ENCODE measurements at regions not wholly inside any gene's neighbourhood (a gene's known extent, or its start where the extent isn't known, plus 50 kb on each side); places are given as distances from the start of the nearest gene placed in this dataset.
"Not testable (repeated sequence)": the region's sequence is repeated elsewhere in the genome, so short reads cannot be mapped to it uniquely, and the experiment has no call there.

DNA sequence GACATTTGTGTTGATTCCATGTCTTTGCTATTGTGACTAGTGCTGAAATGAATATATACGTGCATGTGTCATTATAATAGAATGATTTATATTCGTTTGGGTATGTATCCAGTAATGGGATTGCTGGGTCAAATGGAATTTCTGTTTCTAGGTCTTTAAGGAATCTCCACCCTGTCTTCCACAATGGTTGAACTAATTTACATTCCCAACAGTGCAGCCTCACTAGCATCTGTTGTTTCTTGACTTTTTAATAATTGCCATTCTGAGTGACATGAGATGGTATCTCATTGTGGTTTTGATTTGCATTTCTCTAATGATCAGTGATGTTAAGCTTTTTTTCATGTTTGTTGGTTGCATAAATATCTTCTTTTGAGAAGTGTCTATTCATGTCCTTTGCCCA is 291.2 kb downstream of the FAT4 start:
- DNase-seq = not testable (repeated sequence)

DNA sequence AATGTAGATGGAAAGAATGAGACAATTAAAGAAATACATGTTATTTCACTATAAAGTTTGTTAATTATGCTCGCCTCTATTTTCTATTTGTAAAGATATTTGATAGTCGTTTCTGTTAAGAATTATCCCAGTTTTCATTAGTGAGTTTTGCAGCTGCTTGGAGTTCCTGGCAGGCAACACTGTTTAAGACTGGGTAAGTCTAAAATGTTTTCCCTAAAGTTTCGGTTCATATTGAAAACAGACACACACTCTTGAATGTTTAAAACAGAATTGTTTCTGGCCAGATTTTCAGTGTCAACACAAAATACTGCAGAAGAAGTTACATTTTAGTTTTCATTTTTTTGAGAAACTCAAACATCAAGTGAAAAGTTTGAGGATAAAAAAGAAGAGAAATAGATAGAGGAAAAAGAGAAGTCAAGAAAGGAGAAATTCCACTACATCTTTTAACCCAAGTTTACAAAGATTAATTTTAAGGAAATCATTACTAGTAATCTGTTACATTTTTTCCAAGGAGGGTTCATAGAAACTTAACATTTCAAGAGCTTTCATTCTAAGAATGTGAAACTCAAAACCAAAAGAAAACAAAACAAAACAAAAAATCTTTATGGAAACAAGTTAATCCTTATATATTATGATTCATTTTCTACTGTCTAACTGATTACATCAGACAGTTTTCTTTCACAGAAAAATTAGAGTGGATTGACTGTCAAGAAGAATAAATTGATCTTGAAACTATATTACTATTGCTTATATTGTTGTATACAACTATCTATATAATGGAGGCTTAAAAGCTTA is 305.5 kb downstream of the FAT4 start:
- DNase-seq = no peak

DNA sequence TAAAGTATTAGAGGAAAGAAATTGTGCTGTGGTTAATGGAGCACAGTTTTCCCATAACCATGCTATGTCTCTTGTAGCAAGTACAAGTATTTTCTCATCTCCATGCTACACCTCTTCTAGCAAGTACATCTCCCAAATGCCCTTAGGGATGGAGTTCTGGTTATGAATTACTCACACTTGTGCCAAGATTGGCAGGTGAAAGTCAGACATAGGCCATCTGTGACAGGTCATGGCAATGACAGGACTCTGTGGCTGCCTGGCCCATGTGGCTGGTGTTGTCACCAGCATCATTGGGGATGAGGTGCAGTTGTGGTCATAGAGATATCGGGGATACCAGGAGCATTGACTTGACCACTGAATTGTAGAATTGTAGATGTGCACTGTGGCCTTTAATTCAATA is 310.2 kb downstream of the FAT4 start:
- no peak for DNase-seq

DNA sequence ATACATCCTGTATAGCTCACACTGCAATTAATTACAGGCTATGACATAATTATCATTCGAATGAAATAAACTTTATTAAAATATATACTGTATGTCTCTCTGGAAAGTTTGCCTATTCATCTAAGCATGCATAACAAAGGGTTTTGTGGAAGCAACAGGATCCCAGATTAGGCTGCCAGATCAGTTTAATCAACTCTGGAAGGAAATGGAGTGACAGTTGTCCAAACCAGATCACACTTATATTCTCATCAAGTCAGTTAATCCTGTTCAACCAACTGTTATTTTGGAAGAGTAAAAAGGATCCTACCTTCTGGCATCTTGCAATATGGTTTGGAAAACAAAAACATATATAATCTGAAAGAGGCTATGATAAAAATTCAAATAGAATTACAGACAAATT is 312.2 kb downstream of the FAT4 start:
- no peak for DNase-seq

DNA sequence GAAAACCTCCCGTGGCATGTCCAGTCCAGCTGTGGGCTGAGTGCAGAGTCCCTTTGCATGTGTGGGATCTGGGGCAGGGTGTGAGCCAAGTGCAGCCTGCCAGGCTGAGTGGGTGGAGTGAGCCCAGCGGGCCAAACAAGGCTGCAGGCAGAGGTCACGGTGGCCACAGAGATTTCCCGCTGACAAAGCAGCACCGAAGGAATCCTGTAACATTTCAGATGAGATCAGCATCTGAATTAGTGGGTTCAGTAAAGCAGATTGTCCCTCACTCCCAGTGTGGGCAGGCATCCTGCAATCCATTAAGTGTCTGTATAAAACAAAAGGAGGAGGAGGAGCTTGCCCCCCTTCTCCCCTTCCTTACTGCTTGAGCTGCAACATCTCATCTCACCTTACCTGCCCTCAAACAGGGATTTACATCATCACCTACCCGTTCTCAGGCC is 324.4 kb downstream of the FAT4 start:
- peak; percentile 63 for DNase-seq

DNA sequence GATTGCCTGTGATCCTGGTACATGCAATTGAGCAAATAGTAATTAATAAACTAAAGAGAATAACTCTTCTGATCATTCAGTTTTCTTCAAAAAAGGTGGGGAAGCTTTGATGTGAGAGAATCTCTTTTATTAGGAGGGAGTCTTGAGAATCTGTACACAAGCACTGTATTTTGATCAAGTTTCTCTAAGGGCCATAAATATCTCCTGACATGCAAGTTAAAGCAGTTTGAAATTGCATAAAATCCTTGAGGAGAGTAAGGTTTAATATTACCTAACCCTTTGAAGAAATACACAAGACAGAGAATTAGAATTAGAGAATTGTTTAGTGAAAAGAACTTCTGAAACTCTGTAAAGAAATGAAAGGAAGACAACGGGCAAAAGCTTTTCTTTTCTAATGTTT is 326.9 kb downstream of the FAT4 start:
- DNase-seq = no peak

DNA sequence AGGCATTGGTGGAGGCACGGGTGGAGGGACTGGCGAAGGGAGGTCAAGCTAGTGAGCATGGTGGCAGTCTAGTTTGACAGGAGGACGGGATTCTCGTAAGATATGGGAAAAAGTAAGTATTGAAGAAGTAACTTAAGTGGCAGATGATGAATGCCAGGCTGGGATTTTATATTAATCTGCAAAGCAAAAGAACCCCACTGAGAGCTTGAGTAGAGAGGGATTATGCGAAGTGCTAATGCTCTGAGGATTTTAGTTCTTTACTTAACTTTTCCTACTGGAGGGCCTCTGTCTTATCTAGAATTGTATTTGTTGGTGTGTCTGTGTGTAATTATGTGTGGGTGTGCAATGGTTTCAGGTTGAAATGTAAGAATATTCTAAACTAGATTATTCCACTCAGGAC is 327.9 kb downstream of the FAT4 start:
- DNase-seq = no peak

DNA sequence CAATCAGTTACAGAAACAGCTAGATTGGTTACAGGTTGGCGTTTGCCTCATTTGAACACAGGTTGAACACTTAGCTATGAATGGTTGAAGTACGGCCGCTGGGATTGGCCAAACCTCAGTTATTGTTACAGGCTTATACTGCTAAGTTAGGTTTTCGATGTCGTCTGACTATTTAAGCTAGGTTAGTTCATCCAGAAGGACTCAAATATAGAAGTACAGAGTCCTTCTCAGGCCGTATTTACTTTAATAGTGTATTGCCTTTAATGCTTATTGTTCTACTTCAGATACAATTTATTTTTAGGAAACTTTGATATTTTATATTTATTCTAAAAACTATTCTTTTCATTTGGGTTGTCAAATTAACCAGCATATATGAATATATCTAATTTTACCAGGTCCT is 334.7 kb downstream of the FAT4 start:
- DNase-seq = no peak

DNA sequence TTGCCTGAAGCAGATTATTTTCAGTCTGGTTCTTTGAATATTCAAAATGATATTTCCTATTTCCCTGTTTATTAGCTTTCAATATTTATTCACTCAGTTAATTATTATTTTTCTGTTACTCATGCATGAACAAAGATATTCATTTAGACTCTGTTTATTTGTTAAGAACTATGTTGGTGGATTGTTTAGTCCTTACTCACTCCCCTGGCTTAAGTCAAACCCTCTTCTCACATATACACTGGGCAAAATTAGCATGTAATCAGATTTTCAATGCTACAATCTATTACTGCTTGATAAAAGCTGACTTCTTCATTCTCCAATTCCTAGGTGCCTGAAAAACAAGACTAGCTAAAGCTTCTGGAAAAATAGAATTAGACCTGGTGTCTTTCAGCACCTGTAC is 335.8 kb downstream of the FAT4 start:
- no peak for DNase-seq

DNA sequence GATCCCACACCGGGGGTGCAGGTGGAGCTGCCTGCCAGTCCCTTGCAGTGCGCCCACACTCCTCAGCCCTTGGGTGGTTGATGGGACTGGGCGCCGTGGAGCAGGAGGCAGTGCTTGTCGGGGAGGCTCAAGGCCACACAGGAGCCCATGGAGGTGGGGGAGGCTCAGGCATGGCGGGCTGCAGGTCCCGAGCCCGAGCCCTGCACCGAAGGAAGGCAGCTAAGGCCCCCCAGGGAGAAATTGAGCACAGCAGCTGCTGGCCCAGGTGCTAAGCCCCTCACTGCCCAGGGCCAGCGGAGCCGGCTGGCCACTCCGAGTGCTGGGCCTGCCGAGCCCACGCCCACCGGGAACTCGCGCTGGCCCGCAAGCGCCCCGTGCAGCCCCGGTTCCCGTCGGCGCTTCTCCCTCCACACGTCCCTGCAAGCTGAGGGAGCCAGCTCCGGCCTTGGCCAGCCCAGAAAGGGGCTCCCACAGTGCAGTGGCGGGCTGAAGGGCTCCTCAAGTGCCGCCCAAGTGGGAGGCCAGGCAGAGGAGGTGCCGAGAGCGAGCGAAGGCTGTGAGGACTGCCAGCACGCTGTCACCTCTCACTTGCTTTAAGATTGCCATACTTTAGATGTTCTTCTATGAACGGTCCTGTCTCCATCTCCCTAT is 337.1 kb downstream of the FAT4 start:
- not testable (repeated sequence) for DNase-seq

DNA sequence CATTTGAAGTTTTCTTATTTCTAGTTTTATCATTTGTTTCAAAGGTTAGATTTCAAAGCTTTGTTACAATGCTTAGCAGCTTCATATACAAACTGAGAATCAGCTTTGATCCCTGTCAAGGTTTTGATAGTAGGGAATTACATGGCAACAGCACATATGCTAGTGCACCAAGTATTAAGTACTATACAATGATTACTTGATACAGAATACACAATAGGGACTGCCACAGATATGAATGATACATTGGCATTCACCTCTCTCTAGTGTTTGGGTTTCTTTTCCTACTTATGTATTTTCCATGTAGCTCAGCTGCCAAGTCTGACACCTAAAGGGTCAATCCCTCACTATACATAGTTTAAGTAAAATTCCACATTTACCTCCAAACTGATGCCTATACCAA is 344.0 kb downstream of the FAT4 start:
- DNase-seq = no peak

DNA sequence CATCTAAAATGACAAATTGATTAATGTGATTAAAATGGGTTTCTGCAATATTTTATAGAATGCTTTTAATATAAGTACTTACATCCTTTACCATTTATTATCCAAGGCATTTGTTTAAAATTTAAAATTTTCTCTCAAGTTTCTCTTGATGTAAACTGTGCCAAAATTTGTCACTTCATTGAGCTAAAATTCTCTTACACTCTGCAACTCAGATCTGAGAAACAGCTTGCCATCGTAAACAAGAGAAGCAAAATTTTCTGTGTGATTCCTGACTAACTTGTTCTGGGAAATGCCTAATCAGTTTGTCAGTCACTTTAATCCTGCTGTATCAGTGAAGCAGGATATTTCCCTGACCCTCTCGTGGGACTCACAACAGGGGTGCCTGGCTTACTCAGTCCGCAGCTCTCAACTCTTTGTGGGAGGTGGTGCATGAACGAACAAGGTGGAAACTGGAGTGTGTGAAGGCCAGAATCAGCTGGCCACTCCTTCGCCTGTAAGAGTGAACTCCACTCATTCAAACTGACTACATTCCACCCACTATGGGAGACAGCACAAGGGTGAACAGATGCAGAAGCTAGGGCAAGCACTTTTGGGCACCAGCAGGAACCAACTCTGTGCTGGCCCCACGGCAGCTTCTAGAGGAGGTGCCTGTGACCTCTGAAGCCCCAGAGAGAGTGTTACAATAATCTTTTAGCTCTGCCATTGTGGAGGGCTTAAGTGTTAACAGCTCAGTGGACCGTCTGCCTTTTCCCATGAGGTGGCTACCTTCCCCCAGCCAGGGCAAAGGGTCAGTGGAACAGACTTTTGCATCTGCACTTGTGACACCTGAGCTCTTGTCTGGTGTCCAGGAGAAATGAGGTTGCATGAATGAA is 349.4 kb downstream of the FAT4 start:
- DNase-seq = no peak

DNA sequence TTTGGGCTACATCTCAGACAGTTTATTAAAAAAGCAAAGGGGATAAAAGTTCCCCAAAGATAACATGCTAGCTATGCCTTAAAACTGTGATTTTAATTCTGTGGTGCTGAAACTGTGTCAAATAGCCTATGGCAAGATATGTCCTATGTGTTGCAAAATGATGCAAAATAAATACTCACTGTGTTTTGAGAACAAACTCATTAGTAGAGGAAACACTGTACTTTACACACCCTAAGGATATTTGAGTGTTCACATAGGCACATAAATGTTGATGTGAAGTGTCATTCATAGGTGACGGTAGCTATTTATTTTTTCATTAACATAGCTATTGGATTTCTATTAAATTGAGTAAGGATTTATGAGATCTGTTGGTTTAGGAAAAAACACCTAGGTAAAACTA is 351.9 kb downstream of the FAT4 start:
- DNase-seq = no peak

DNA sequence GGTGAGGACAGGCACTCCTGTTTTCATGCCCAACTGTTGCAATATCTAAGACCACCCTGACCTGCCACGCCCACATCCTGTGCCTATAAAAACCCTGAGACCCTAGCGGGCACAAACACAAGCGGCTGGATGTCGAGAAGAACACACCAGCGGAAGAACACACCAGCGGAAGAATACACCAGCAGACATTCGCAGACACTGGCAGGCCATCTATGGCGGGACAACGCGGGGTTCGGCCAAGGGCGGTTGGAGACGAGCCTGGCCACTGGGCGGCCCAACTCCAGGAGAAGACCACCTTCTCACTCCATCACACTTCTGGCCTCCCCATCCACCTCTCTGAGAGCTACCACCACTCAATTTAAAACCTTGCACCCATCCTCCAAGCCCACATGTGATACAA is 361.4 kb downstream of the FAT4 start:
- no peak for DNase-seq

DNA sequence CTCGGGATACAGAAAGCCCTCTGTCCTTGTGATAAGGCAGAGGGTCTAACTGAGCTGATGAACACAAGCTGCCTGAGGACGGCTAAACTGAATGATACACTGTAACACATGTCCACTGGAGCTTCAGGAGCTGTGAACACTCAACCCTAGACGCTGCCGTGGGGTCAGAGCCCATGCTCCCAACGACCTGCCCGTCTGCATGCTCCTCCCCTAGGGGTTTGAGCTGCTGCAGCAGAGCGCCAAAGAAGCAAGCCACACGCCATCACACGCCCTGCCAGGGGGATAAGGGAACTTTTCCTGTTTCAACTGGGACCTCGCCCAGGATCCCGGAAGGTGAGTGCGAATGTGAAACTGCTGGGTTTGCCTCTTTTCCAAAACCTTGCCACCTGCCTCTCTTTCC is 361.8 kb downstream of the FAT4 start:
- no peak for DNase-seq

DNA sequence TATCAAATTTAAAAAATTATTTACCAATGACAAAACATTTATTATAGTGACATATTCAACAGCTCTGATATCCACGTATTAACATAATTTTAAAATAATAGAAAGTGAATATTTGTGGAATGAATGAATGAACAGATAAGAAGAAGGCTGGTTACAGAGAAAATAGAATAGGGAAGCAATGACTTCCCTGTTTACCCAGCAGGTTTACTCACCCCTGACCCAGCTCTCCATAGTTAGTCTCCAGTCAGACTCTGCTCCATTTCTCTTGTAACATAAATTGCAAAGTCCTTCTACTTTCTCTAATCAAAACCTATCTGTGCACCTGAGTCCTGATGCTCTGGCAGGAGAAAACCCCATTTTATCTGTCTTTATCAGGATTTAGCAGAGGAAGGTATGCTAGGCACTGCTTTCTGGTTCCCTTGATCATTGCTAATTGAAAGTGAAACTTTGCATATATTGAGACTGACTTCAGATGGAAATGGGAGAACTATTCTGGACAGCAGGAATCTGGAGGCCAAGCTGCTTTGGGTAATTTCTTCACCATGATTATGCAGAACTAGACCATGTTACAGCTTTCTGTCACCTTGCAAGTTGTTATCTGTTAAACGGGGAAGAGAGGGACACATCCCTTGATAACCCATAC is 363.0 kb downstream of the FAT4 start:
- DNase-seq = no peak

DNA sequence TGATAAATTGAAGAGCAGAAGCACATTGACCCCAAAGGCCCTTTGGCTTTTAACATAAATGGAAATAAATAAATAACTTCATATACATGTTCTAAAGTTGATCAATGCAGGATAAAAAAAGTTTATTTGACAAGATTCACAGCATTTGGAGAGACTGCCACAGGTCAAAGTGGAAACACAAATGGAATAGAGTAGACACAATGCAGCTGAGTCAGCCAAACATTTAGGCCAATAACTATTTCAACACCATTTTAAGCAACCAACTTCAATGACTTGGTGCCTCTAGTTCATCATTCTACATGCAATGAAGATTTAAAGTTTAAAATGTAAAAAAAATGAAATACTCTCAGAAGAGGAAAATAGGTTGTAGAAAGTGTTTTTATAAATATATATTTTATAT is 365.2 kb downstream of the FAT4 start:
- no peak for DNase-seq

DNA sequence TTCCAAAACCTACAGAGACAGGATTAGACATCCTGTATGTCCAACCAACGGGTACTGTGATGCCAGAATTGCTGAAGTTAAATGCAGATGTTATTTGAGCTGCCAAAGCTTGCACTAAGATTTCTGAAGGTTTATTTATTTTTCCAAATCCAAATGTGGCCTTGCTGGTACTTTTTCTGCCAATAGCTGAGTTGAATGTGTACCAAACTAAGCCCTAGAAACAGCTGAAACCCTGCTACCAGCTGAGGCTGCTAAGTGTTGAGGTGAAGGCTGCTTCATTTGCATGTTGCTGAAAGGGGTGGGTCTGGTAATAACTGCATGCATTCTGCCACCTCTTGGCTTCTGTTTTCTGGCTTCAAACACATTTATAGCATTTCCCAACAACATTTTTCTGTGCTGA is 366.5 kb downstream of the FAT4 start:
- no peak for DNase-seq

DNA sequence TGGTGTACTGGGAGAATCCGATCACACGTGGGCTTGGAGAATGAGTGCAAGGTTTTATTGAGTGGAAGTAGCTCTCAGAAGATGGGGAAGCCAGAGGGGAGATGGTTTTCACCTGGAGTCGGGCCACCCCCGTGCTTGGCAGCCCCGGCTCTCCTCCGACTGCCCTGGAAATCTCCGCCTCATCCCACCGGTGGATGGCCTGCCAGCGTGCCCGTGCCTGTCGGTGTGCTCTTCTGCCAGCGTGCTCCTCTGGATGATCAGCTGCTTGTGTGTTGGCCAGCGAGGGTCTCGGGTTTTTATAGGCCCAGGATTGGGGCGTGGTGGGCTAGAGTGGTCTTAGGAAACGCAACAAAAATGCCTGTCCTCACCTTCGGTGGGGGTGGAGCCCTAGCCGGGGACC is 368.0 kb downstream of the FAT4 start:
- DNase-seq = no peak

DNA sequence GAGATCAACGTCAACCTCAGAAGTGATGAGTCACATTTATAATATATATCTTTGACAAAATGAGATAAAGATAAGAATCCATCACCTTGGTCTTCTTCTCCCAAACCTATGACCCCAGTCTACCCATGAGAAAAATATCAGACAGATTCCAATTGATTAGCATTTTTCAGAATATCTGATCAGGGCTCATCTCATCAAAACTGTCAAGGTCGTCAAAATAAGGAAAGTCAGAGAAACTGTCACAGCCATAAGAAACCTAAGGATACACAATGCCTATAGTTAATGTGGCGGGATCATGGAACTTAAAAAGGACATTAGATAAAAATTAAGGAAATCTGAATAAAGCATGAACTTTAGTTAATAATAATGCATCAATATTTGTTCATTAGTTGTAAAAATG is 374.1 kb downstream of the FAT4 start:
- DNase-seq = no peak

DNA sequence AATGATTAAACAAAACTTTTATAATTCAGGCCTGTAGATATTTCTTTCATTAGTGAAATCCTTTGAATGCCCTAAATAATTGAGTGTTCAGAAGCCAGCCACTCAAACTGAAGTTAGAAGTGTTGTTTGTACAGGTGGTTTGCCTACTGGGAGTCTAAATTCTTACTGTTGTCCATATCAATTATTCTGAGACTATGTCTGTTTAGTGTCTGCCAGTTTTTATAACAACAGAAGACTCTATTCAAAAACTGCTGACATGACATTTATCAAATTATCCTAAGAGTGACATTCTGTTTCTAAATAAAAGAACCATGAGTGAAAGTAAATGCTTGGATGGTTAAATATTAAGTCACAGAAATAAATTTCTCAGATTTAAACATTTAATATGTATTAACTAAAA is 375.1 kb downstream of the FAT4 start:
- no peak for DNase-seq

DNA sequence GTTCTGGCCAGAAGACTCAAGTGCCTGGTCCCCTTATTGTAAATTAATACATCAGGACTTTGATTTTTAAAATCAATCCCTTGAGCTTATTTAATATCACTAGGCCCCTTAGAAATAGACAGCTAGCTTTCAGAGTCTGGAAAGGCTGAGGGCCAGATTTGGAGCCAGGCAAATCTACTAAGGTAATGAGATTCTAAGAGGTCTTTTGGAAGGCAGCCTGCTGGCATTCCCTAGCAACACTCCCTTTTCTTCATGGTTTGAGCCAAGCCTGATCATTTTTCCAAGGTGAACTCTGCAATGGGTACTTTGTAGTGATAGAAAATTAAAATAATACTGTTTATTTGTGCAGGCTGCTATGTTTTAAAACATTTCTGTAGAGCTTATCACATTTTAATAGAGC is 378.5 kb downstream of the FAT4 start:
- no peak for DNase-seq

DNA sequence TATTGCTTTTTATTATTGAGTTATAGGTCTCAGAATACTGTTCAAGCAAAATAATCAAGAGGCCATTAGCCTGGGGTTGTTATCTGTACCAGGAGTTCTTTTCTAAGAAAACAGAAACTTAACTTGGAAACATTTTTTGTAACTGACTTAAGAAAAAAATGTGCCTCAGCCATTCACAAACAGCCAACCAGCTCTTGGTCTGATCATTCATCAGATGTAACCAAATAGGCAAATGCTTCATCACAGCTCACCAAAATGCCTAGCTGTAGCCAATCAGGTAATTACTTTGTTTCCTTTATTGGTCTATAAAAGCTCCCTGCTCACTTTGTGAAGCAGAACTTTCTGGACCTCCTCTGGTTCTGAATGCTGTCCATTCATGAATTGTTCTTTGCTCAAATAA is 387.7 kb downstream of the FAT4 start:
- DNase-seq = no peak
